GM15510 (cell line): ENCODE measurements at regions not wholly inside any gene's neighbourhood (a gene's known extent, or its start where the extent isn't known, plus 50 kb on each side); places are given as distances from the start of the nearest gene placed in this dataset.

Experiments used
- POLR2A ChIP-seq: IDR thresholded peaks from 3 replicates; pipeline ENCODE4 v1.6.1; 2011; ENCODE audit warnings: borderline replicate concordance; ENCODE audit not compliant: insufficient read length; ENCODE audit errors: extremely low read depth

DNA sequence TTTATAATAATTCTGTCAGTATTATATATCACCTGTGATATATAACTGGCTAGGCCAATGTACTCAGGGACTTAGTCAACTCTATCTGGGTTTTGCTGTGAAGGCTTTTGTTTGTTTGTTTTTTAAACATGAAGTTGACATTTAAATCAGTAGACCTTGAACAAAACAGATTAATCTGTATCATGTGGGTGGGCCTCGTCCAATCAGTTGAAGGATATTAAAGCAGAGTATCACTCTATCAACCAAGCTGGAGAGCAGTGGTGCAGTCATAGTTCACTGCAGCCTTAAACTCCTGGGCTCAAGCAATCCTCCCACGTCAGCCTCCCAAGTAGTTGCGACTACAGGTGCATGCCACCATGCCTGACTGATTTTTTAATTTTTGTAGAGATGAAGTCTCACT is 870.2 kb downstream of the TYW1 start:
- no peak for TF ChIP-seq POLR2A

DNA sequence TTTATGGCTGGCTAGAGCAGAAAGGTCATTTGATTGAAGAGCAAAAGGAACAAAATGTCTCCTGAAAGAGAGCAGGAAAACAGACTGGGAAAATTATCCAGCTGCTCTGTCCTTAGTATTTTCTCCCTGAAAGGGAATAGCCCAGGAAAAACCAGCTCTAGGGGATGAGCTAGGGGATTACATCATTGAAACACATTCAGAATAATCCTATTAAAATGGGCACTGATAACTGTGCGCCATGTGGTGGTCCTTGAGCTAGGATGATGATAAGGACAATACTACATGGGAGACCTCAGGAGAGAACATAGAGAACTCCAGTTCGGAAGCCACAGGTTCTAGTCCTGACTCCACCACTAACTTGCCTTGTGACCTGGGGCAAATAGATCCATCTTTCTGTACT is 873.8 kb downstream of the TYW1 start:
- no peak for TF ChIP-seq POLR2A

DNA sequence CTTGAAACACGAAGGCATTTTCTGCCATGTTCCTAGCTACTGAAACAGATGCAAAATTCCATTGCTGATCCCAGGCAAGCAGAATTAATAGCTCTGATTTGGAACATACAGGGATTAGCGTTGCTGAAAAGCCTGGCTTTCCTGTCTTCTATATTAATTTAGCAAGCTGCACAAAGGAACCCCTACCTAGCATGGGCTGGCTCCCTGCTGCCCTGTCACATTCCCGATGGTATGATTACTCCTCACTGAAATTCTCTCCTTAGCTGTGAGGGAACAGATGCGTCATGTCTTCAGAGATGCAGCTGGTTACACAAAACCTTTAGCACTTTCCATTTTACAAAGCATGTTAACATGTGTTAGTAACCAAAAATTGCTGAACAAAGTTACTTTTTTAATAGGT is 878.9 kb downstream of the TYW1 start:
- TF ChIP-seq POLR2A = no peak

DNA sequence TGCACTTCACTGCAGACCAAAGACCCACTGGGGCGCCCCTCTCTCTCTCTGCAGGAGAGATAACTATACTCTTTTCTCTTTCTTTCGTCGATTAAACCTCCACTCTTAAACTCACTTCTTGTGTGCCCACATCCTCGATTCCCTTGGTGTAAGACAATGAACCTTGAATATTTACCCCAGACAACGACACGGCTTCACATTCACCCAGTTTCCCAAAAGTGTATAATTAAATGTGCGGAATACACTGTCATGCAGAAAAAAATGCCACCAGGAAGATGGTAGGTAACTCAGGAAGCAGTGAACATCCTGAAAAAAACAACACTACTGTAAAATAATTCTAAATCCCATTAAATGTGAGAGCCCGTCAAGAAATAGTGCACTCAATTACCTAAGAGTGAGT is 882.2 kb downstream of the TYW1 start:
- no peak for TF ChIP-seq POLR2A

DNA sequence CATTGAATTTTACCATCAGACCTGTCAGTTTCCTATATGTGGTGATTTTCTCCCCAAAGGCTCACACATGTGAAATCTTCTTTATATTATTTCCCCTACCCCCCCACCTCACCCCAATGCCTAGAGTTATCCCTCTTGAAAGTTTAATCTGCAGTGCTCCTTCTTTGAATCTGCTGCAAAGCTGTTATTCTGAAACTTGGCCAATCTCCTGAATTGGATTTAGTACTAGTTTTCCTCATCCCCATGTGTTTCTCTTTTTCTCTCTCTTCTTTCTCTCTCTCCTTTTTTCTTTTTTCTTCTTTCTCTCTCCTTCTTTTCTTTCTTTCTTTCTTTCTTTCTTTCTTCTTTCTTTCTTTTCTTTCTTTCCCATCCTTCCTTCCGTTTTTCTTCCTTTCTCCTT is 886.2 kb downstream of the TYW1 start:
- TF ChIP-seq POLR2A = no peak

DNA sequence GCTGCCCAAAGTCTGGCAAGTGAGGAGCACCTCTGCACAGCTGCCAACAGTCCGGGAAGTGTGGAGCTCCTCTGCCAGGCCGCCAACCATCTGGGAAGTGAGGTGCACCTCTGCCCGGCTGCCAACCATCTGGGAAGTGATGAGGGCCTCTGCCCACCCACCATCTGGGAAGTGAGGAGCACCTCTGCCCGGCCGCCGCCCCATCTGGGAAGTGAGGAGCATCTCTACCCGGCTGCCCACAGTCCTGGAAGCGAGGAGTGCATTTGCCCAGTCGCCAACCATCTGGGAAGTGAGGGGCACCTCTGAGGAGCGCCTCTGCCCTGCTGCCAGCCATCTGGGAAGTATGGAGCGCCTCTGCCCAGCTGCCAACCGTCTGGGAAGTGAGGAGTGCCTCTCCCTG is 893.7 kb downstream of the TYW1 start:
- TF ChIP-seq POLR2A = no peak

DNA sequence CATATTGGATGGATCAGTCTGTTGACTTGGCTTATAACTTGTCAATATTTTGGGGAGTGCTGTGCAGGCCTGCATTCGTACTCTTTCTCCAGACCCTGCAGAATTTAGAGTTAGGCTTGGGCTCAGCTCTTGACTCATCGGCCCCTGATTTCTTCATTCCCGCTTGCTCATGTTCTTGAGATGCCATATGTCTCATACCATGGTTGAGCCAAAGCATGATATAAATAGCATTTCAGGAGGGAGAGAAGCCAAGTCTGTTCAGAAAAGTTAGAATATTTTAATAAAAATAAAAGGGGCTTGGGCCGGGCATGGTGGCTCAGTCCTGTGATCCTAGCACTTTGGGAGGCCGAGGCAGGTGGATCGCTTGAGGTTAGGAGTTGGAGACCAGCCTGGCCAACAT is 898.1 kb downstream of the TYW1 start:
- TF ChIP-seq POLR2A = no peak

DNA sequence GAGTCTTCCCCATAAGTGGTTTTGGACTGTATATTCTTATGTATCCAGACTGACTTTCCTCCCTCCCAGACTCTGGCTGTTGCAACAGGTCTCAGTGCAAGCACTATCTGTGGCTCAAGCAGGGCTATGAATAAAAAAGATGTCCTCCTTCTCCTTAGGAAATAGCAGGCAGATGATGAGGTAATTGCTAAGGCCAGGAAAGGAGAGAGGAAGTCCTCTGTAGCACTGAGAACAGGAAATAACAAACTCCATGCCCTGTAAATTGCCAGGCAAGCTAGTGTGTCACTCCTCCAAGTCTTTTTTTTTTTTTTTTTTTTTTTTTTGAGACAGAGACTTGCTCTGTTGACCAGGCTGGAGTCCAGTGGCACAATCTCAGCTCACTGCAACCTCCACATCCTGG is 900.1 kb downstream of the TYW1 start:
- no peak for TF ChIP-seq POLR2A

DNA sequence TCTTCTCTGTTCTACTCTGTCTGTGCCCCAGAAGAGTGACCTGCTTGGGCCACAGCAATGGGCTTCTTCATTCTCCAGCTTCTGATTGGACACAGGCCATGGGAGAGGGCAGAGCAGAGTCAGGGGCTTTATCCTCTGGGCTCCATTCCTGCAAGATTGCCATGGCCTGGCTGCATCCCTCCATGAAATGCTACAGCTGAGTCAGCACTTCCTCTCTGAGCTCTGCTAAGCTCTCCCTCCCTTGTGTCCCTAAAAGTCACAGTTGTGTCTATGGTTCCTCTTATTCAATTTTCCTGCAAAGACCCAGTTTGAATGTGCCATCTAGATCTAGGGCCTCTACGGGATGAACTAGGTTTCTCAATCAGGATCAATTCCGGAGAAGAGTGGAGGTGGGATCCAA is 903.8 kb downstream of the TYW1 start:
- no peak for TF ChIP-seq POLR2A

DNA sequence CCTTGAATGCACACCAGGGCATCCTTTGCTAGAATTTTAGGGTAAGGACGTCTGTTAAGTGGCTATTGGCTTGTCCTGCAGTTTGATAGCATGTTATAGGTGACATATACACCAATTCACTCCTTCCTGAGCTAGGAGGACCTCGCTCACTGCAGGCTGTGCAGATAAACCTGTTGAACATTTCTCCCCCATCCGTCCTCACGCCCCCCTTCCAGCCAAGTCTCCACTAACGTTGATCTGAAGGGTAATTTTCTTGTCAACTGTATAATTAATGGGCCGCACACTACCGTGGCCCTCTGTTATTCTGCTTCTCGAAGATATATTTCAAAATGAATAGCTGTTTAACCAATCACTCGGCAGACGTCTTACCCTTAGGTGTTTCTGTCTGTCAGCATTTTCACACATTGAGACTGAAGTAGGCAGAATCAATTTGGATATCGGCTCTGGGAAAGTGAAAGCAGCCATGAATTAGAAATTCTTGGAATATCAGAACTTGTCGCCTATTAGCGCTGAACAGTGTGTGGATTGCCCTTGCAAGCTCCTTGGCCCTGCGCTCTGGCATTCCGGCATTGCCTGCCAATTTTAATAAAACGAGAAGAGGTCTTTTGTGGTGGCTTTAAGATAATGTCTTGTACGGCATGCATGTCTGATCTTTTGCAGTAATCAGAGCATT is 905.3 kb downstream of the TYW1 start:
- TF ChIP-seq POLR2A = no peak

DNA sequence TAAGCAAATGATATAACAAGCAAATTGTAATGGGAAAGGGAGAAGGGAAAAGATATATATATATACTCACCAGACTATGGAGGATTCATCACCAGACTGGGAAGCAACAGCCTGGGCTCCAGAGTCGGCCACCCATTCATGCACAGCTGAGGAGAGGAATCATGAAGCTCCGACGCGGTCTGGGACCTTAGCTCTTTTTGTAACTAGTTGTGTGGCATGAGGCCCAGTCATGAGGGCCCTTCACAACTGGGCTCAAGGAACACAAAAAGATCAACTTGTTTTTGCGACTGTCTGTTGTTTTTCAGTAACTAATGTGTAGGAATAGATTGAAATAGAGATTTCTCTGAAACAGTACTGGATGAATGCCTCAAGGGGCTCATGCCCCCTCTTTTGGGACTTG is 911.2 kb downstream of the TYW1 start:
- TF ChIP-seq POLR2A = no peak

DNA sequence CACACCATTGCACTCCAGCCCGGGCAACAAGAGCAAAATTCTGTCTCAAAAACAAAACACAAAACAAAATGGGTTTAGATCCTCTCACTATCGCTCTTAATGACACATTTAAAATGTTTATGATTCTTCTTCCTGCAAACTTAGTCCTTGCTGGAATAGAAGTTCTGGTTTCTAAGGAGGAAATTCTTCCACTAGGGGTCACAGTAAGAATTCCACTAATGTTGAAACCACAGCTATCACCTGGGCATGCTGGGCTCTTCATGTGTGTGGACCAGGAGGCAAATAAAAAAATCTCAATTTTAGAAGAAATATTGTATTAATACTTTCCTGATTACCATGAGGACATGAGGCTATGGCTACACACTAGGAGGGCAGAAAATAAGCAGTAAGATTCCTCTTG is 915.8 kb downstream of the TYW1 start:
- TF ChIP-seq POLR2A = no peak

DNA sequence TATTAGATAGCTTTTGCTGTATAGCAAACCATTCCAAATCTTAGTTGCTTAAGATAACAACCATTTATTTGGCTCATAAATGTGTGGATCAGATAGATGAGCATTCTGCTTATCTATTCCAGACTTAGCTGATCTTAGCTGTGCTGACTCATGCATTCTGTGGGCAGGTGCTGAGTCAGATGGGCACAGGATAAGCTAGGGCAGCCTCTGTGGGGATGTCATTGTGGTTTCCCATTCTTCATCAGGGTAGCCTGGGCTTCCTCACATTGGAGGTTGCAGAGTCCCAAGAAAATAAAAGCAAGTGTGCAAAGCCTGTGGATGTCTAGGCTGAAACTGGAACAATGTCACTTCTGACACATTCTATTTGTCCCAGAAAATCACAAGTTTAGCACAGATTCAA is 917.0 kb downstream of the TYW1 start:
- no peak for TF ChIP-seq POLR2A

DNA sequence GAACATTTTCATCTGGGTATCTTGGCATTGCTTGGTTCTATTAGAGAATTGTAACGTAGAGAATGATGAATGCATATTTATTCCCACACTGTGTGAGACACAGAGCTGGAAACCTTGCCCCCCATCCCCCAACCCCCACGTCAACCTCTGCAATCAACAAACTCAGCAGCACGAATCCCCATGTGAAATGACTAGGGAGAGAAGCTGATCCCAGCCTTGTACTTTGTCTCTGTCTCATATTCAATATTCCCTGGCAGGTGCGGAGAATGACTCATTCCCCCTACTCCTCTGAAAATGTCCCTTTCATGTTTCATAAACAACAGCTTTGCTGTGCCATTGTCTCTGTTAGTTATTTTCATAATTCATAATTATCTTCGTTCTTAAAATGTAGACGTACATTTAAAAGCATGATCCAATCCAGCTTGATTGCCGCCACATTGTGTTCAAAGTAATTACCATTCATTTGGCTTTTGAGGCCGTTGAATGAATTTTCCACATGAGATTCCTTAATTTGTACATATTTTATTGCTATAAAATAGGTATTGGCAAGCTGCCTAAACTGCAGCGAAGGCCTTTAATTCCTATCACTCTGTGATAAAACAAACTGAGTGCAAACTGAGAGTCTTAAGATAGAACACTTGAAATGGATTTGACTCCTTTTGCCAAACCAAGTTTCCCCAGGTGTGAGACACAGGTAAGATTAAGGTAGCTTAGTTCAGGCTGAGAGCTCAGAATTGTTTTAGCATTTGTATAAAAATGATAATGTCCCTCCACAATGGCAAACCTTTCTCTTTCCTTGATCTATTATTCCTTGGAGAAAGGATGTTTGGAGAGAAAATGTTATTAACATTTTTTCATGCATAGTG is 920.2 kb downstream of the TYW1 start:
- no peak for TF ChIP-seq POLR2A

DNA sequence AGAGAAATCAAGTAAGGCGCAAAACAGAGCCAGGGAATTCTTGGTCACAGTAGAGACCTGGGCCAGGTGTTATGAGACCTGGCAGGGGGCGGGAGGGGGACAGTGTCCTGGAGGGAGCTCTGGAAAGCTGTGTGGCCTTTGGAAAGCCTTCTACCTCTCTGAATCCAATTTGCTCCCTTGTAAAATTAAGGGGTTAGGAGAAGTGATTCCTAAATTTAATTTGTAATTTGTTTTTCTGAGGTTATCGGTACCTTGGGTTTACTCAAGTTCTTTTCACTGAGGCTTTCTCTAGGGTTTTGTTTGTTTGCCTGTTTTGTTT is 920.8 kb downstream of the TYW1 start:
- no peak for TF ChIP-seq POLR2A

DNA sequence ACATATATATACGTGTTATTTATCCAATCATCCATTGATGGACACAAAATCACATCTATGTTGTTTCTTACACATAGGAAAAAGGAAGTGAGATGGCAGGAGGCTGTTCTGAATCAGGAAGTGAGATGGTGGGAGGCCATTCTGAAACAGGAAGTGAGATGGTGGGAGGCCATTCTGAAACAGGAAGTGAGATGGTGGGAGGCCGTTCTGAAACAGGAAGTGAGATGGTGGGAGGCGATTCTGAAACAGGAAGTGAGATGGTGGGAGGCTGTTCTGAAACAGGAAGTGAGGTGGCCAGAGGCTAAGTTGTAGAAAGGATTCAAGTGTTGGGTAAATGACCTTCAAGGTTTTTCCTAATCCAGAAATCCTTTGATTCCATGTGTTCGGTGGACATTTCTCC is 921.5 kb downstream of the TYW1 start:
- TF ChIP-seq POLR2A = no peak
